Spleen (tissue), 7 donors: ENCODE measurements at regions not wholly inside any gene's neighbourhood (a gene's known extent, or its start where the extent isn't known, plus 50 kb on each side); places are given as distances from the start of the nearest gene placed in this dataset.

Experiments used
- CTCF ChIP-seq, 11 experiments: fragments of 200-600 bp in 7 of 11; fragments of 450-650 bp in 4 of 11; sonication (generic) in 4 of 11; IDR thresholded peaks in 8 of 11; conservative IDR thresholded peaks in 3 of 11; 1 replicate in 7 of 11; 2 replicates in 4 of 11; pipeline versions ENCODE4 v1.4.0 to v1.8.0; 2016 to 2021; ENCODE audit warnings: antibody characterized with exemption in 11 of 11, inconsistent platforms in 4 of 11, mild to moderate bottlenecking in 1 of 11
- POLR2A ChIP-seq, 3 donors: fragments of 450-650 bp; IDR thresholded peaks; one replicate each; pipeline ENCODE4 v1.5.1; 2017; ENCODE audit warnings: antibody characterized with exemption in 3 of 3, mild to moderate bottlenecking in 1 of 3
- POLR2AphosphoS5 ChIP-seq, 3 donors: sonication (generic); formaldehyde crosslinking; IDR thresholded peaks; one replicate each; pipeline ENCODE4 v1.5.1; 2017; ENCODE audit warnings: antibody characterized with exemption in 3 of 3
- donor health status: DM: no; HTN: no; CAD: no; lungs with moderate emphysema.
- donor health status: DM: no; HTN: no; CAD: no.
- donor health status: DM: no; HTN: no; CAD: no.

- no peak for TF ChIP-seq POLR2AphosphoS5 (IDR thresholded peaks at IDR 0.05)
- TF ChIP-seq CTCF (IDR thresholded peaks at IDR 0.05 in 8 of 11, conservative IDR thresholded peaks at IDR 0.05 in 3 of 11), result no peak
- no peak for TF ChIP-seq POLR2A (IDR thresholded peaks at IDR 0.05)
Observed at GRCh38 chr3:82038556-82038955, 277.1 kb upstream of the GBE1 start.
